Vagina (tissue), 2 donors: ENCODE measurements at regions not wholly inside any gene's neighbourhood (a gene's known extent, or its start where the extent isn't known, plus 50 kb on each side); places are given as distances from the start of the nearest gene placed in this dataset.

Source experiments
- DNase-seq, 2 donors: peaks; one replicate each; pipeline ENCODE4 v3.0.0-alpha.2; 2017; ENCODE audit errors: extremely low spot score in 2 of 2
- H3K27ac ChIP-seq: fragments of 200-600 bp; sonication (generic); one replicate; pipeline ENCODE4 v1.5.1; 2019
- H3K27me3 ChIP-seq: fragments of 200-600 bp; sonication (generic); one replicate; pipeline ENCODE4 v1.5.1; 2019
- H3K36me3 ChIP-seq, 2 donors: fragments of 200-600 bp; sonication (generic); one replicate each; pipeline ENCODE4 v1.5.1; 2017 to 2019
- H3K4me1 ChIP-seq: fragments of 200-600 bp; sonication (generic); one replicate; pipeline ENCODE4 v1.5.1; 2019
- H3K4me3 ChIP-seq, 2 donors: fragments of 200-600 bp; sonication (generic); 1 replicate in 1 of 2; 2 replicates in 1 of 2; pipeline ENCODE4 v1.5.1; 2016 to 2019
- H3K9me3 ChIP-seq: fragments of 200-600 bp; sonication (generic); one replicate; pipeline ENCODE4 v1.5.1; 2019
- POLR2A ChIP-seq, 2 donors: fragments of 450-650 bp; IDR thresholded peaks; one replicate each; pipeline ENCODE4 v1.6.1; 2017; ENCODE audit warnings: antibody characterized with exemption in 2 of 2, mild to moderate bottlenecking in 2 of 2, moderate library complexity in 2 of 2
- POLR2AphosphoS5 ChIP-seq, 2 donors: sonication (generic); formaldehyde crosslinking; IDR thresholded peaks; one replicate each; pipeline ENCODE4 v1.9.0; 2017; ENCODE audit warnings: antibody characterized with exemption in 2 of 2, mild to moderate bottlenecking in 2 of 2, low read depth in 1 of 2; ENCODE audit not compliant: insufficient read depth in 1 of 2
- intact Hi-C: fragments of 100-400 bp; cut with DNase I; formaldehyde crosslinking; loops from one replicate; pipeline ENCODE4 v1.15.1; 2023
- TF ChIP-seq, protein P1 (sequence below), 3 experiments: fragments of 450-650 bp in 2 of 3; fragments of 200-600 bp in 1 of 3; sonication (generic) in 1 of 3; IDR thresholded peaks; one replicate each; pipeline ENCODE4 v1.5.1; 2017 to 2019; ENCODE audit warnings: antibody characterized with exemption in 3 of 3, mild to moderate bottlenecking in 2 of 3, moderate library complexity in 2 of 3

DNA sequence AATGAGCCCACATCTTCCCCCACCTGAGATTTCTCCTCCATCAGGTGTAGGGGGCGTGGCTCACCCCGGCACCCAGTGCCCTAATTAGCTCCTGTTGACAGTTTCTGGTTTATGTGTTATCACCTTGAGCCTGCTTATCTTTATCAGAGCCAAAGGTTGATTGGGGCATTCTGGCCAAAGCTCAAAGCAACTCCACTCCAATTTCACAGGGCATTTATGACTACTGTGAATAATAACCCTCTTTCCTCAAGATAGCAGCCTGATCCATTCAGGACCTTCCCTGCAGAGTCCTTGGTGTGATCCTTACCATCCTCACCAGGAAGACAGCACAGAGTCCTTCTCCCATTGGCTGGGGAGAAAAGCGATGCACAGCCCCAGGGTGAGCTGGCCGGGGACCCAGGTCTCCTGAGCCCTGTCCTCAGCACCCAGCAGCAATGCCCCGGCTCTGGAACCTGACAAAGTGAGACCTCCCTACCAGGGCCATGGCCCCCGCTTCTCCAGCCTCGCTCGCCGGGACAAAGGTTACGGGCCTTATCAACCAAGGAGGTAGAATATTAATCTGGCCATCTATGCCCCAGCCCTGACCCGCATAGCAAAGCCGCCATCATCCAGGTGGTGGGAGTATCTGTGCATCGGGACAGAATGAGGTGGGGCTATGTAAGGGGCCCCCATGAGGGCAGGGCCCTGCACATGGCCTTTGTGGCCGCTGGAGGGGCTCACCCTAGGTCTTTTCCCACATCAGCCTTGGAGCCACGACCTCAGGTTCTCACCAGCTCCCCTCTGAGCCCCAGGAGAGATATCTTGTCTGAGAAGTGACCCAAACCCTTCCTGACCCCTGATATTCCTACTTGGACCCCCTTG, 64.5 kb downstream of the ZFP36L2 start:
- Histone ChIP-seq H3K9me3 (no peaks in the 10 kb centered on the region), H3K36me3 (no peaks in the 10 kb centered on the region), H3K27ac (no peak overlapping the region), H3K4me1 (peaks cover 40% of the 10 kb centered on the region), H3K4me3 (no peak overlapping the region), H3K27me3 (no peaks in the 10 kb centered on the region)
- DNase-seq = peak in 1 of 2 donors; percentile 67
- TF ChIP-seq POLR2AphosphoS5 (IDR thresholded peaks at IDR 0.05; ENCODE audit: insufficient read depth in 1 of 2, low read depth in 1 of 2) (no peak), POLR2A (IDR thresholded peaks at IDR 0.05) (no peak)
- TF ChIP-seq, protein P1, sequence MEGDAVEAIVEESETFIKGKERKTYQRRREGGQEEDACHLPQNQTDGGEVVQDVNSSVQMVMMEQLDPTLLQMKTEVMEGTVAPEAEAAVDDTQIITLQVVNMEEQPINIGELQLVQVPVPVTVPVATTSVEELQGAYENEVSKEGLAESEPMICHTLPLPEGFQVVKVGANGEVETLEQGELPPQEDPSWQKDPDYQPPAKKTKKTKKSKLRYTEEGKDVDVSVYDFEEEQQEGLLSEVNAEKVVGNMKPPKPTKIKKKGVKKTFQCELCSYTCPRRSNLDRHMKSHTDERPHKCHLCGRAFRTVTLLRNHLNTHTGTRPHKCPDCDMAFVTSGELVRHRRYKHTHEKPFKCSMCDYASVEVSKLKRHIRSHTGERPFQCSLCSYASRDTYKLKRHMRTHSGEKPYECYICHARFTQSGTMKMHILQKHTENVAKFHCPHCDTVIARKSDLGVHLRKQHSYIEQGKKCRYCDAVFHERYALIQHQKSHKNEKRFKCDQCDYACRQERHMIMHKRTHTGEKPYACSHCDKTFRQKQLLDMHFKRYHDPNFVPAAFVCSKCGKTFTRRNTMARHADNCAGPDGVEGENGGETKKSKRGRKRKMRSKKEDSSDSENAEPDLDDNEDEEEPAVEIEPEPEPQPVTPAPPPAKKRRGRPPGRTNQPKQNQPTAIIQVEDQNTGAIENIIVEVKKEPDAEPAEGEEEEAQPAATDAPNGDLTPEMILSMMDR (IDR thresholded peaks at IDR 0.05) = no peak
- intact Hi-C loops = no loop called here

DNA sequence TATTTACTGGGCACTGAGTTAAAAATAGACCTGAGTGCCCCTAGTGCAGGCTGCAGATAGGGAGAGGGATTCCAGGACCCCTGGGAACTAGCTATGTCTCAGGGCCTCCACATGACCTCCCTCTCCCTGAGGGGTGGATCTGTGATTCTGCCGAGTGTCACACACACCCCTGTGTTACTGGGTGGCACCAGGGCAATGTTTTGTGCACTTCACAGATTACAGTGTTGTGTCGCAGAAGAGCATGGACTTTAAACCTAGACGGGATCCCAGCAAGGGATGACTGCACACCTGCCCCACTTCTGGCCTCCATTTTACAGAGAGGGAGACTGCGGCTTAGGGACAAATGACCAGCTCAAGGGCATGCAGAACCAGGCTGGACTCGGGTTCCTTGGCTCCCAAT, 65.6 kb downstream of the ZFP36L2 start:
- Histone ChIP-seq H3K4me1 (peaks cover 46% of the 10 kb centered on the region), H3K36me3 (no peaks in the 10 kb centered on the region), H3K27me3 (no peaks in the 10 kb centered on the region), H3K4me3 (no peak overlapping the region), H3K9me3 (no peaks in the 10 kb centered on the region), H3K27ac (peak overlapping the region; percentile 92)
- TF ChIP-seq, protein P1 (IDR thresholded peaks at IDR 0.05) = no peak
- TF ChIP-seq POLR2A (IDR thresholded peaks at IDR 0.05) (no peak), POLR2AphosphoS5 (IDR thresholded peaks at IDR 0.05; ENCODE audit: insufficient read depth in 1 of 2, low read depth in 1 of 2) (no peak)
- DNase-seq = no peak
- intact Hi-C loops = no loop called here

DNA sequence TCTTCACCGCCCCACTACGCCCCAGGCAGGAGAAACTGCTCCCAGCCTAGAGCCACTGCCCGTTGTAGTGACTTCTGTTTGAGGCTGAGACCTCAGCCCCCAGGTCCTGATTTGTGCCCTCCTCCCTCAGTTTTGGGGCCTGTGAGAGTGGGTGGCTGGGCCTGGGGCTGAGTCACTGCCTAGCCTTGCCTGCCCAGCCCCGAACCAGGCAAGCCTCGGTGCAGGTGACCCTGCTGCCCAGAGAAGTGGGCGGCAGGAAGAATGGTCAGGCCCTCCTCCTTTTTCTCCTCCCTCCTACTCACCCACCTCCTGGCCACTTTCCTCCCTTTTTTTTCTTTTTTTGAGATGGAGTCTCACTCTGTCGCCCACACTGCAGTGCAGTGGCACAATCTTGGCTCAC, 66.6 kb downstream of the ZFP36L2 start:
- intact Hi-C loops = no loop called here
- TF ChIP-seq POLR2A (IDR thresholded peaks at IDR 0.05) = no peak
- TF ChIP-seq, protein P1 (IDR thresholded peaks at IDR 0.05) = no peak
- TF ChIP-seq POLR2AphosphoS5 (IDR thresholded peaks at IDR 0.05; ENCODE audit: insufficient read depth in 1 of 2, low read depth in 1 of 2) = no peak
- no peaks in the 10 kb centered on the region for H3K9me3 ChIP-seq
- no peak overlapping the region for H3K4me3 ChIP-seq
- no peak for DNase-seq
- peak overlapping the region; percentile 92 for H3K27ac ChIP-seq
- peaks cover 46% of the 10 kb centered on the region for H3K4me1 ChIP-seq
- no peaks in the 10 kb centered on the region for H3K27me3 ChIP-seq
- H3K36me3 ChIP-seq = no peaks in the 10 kb centered on the region

DNA sequence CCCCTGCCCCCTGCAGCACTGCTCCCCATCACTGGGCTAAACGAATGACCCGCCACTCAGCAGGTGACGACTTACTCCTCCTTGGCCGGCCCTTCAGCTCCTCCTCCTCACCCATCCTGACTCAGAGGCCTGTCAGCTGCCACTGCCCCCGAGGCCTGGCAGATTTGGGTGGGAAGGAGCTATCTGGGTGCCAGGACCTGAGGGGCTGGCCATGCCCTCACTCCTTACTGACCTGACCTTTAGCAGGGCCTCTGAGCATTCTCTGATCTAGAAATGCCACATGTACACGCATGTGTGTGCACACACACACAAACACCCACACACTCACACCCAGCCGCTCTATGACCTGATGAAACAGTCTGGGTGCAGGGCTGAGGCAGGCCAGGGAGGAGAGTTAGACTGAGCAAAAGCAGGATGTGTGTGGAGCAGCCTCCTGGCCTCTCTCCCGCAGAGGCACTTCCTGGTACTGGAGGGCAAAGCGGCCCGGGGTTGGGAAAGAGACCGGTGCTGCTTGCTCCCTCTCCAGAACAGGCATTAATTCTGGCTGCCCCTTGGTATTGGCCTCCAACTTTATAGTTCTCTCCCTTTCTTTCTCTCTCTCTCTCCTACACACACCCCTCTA, 68.0 kb downstream of the ZFP36L2 start:
- H3K4me1 ChIP-seq = peaks cover 48% of the 10 kb centered on the region

DNA sequence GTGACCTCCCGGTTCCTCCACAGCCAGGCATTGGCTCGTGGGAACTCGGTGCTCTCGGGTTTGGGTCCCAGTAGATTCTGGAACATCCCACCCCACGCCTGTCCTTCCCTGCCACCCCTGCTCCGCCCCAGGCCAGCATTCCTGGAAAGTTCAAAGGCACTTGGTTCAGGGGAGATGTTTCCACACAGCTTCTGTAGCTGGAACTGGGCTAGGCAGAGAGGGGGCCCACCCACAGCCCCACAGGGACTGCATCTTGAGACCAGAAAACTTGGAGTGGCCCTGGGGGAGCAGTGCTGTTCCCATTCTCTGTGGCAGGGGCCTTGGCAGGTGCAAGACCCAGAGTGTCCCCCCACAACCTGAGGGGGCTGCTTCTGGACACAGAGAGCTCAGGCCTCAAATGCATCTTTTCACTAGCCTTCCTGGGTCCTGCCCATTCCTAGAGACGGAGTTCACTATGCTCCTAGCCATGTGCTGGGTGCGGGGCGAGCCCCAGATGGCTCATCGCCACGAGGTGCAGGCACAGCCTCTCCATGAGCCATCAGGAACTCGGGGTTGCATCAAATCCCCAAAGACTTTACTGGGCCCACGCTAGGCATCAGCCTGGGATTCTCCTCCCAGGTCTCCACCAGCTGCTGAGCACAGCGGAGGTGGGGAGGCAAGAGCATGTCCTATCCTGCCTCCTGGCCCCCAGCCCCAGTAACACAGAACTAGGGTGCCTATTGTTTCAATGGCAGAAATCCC, 68.7 kb downstream of the ZFP36L2 start:
- no peak overlapping the region for H3K4me3 ChIP-seq
- H3K36me3 ChIP-seq = no peaks in the 10 kb centered on the region
- TF ChIP-seq POLR2AphosphoS5 (IDR thresholded peaks at IDR 0.05; ENCODE audit: insufficient read depth in 1 of 2, low read depth in 1 of 2) (no peak), POLR2A (IDR thresholded peaks at IDR 0.05) (no peak)
- H3K9me3 ChIP-seq = no peaks in the 10 kb centered on the region
- intact Hi-C loops = no loop called here
- H3K27me3 ChIP-seq = no peaks in the 10 kb centered on the region
- peaks cover 55% of the 10 kb centered on the region for H3K4me1 ChIP-seq
- H3K27ac ChIP-seq = peak overlapping the region; percentile 92
- no peak for DNase-seq

More for the DNA sequence above, 68.0 kb downstream of the ZFP36L2 start:
- Histone ChIP-seq H3K27me3 (no peaks in the 10 kb centered on the region), H3K27ac (peak overlapping the region; percentile 92), H3K4me3 (peak overlapping the region in 1 of 2 donors; percentile 26), H3K36me3 (no peaks in the 10 kb centered on the region), H3K9me3 (no peaks in the 10 kb centered on the region)
- intact Hi-C loops = no loop called here
- peak in 1 of 2 donors; percentile 95 for DNase-seq
- TF ChIP-seq POLR2A (IDR thresholded peaks at IDR 0.05) = no peak
- peak in 1 of 2 donors; percentile 77 for TF ChIP-seq POLR2AphosphoS5 (IDR thresholded peaks at IDR 0.05; ENCODE audit: insufficient read depth in 1 of 2, low read depth in 1 of 2)
